ENCODE measurements at regions not wholly inside any gene's neighbourhood (a gene's known extent, or its start where the extent isn't known, plus 50 kb on each side); places are given as distances from the start of the nearest gene placed in this dataset.

DNA sequence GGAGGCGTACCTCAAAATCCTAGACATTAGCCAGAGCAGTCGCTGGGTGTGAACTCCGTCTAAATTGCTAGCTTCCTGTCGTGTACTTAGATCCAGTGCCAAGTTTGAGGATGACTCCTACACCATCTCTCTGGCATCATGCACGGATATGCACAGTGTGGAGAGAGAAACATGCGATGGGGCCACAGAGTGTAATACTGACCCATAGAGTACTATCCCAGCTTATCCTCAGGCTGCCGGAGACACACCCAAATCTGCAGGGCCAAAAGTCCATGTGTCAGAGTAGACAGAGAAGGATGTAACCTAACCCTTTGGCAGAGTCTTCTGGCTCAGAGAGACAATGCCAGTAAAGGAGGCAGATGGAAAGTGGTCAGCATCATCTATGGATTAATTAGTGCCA is 84.2 kb downstream of the ARL4C start:
- TF ChIP-seq, protein P1, sequence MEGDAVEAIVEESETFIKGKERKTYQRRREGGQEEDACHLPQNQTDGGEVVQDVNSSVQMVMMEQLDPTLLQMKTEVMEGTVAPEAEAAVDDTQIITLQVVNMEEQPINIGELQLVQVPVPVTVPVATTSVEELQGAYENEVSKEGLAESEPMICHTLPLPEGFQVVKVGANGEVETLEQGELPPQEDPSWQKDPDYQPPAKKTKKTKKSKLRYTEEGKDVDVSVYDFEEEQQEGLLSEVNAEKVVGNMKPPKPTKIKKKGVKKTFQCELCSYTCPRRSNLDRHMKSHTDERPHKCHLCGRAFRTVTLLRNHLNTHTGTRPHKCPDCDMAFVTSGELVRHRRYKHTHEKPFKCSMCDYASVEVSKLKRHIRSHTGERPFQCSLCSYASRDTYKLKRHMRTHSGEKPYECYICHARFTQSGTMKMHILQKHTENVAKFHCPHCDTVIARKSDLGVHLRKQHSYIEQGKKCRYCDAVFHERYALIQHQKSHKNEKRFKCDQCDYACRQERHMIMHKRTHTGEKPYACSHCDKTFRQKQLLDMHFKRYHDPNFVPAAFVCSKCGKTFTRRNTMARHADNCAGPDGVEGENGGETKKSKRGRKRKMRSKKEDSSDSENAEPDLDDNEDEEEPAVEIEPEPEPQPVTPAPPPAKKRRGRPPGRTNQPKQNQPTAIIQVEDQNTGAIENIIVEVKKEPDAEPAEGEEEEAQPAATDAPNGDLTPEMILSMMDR (IDR thresholded peaks at IDR 0.05), result no peak
- no peak for TF ChIP-seq POLR2A (IDR thresholded peaks at IDR 0.05)
